ENCODE measurements at regions not wholly inside any gene's neighbourhood (a gene's known extent, or its start where the extent isn't known, plus 50 kb on each side); places are given as distances from the start of the nearest gene placed in this dataset.

DNA sequence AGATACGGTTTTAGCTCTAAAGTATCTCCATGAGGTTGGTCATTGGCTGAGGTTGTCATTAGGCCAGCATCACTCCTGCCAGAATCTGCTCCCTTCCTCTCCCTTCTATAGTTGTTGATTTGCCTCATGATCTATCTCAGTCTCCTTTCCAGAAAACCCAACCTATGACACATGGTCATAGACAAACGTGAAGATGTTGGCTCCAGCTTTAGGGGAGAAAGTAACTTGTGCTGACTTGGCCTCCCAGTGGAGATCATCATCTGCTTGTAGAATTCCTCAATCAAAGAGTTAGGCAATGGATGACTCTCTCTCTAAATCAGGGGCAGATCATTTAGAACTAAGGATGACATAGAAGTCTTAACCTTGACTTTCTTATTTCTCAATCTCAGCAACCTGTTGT, 894.4 kb downstream of the TTLL7 start:
- Histone ChIP-seq H2AFZ (ENCODE audit: insufficient read depth, low read length, poor library complexity) (no peak overlapping the region), H3K4me1 (ENCODE audit: control insufficient read depth in 1 of 2, insufficient read depth in 2 of 2, low read length in 2 of 2) (peaks cover 0 to 5% of the 10 kb centered on the region in 2 experiments), H2AK5ac (ENCODE audit: low read length) (no peak overlapping the region), H3K14ac (ENCODE audit: low read length) (no peak overlapping the region), H2BK5ac (ENCODE audit: low read depth, low read length, poor library complexity) (no peak overlapping the region), H3K9me3 (ENCODE audit: insufficient read depth, low read depth, low read length) (no peaks in the 10 kb centered on the region), H3K36me3 (ENCODE audit: control insufficient read depth in 1 of 2, insufficient read depth in 2 of 2, low read length in 2 of 2) (no peaks in the 10 kb centered on the region), H3K27me3 (ENCODE audit: insufficient read depth, low read length) (no peaks in the 10 kb centered on the region), H3K23ac (ENCODE audit: low read length) (no peak overlapping the region), H2BK120ac (ENCODE audit: insufficient read depth, low read length, poor library complexity) (no peak overlapping the region), H3K4ac (ENCODE audit: low read depth, low read length) (no peak overlapping the region), H3K79me2 (ENCODE audit: control insufficient read depth, insufficient read depth, low read length, poor library complexity) (no peaks in the 10 kb centered on the region), H4K12ac (ENCODE audit: low read depth, low read length) (no peak overlapping the region), H4K8ac (ENCODE audit: low read depth, low read length) (no peak overlapping the region), H4K91ac (ENCODE audit: low read depth, low read length) (no peak overlapping the region), H3K79me1 (ENCODE audit: low read length) (peaks cover 11% of the 10 kb centered on the region), H3K4me2 (ENCODE audit: low read length) (no peak overlapping the region), H3K9ac (ENCODE audit: low read length) (no peak overlapping the region), H3K18ac (ENCODE audit: low read length) (no peak overlapping the region), H3K4me3 (ENCODE audit: low read depth, low read length) (no peak overlapping the region), H2BK12ac (ENCODE audit: low read length) (no peak overlapping the region), H3K27ac (ENCODE audit: low read depth, low read length) (no peak overlapping the region)
- no peak for DNase-seq
- no CpG with 5 or more reads among the region's 2 CpGs for WGBS (ENCODE audit: extremely low coverage, insufficient coverage, insufficient read length)

GRCh38 chr1:83103341-83103740, 895.6 kb downstream of the TTLL7 start:
- Histone ChIP-seq H3K18ac (ENCODE audit: low read length) (no peak overlapping the region), H2BK5ac (ENCODE audit: low read depth, low read length, poor library complexity) (peak overlapping the region; percentile 16), H3K4me1 (ENCODE audit: control insufficient read depth in 1 of 2, insufficient read depth in 2 of 2, low read length in 2 of 2) (peaks cover 0 to 5% of the 10 kb centered on the region in 2 experiments), H3K27me3 (ENCODE audit: insufficient read depth, low read length) (no peaks in the 10 kb centered on the region), H2BK12ac (ENCODE audit: low read length) (no peak overlapping the region), H3K4me3 (ENCODE audit: low read depth, low read length) (no peak overlapping the region), H4K91ac (ENCODE audit: low read depth, low read length) (no peak overlapping the region), H3K79me2 (ENCODE audit: control insufficient read depth, insufficient read depth, low read length, poor library complexity) (no peaks in the 10 kb centered on the region), H4K8ac (ENCODE audit: low read depth, low read length) (no peak overlapping the region), H3K36me3 (ENCODE audit: control insufficient read depth in 1 of 2, insufficient read depth in 2 of 2, low read length in 2 of 2) (no peaks in the 10 kb centered on the region), H2BK120ac (ENCODE audit: insufficient read depth, low read length, poor library complexity) (peak overlapping the region; percentile 47), H3K9me3 (ENCODE audit: insufficient read depth, low read depth, low read length) (no peaks in the 10 kb centered on the region), H2AFZ (ENCODE audit: insufficient read depth, low read length, poor library complexity) (no peak overlapping the region), H2AK5ac (ENCODE audit: low read length) (no peak overlapping the region), H3K4ac (ENCODE audit: low read depth, low read length) (no peak overlapping the region), H3K4me2 (ENCODE audit: low read length) (no peak overlapping the region), H3K79me1 (ENCODE audit: low read length) (peaks cover 12% of the 10 kb centered on the region), H3K27ac (ENCODE audit: low read depth, low read length) (peak overlapping the region; percentile 70), H3K9ac (ENCODE audit: low read length) (no peak overlapping the region), H4K12ac (ENCODE audit: low read depth, low read length) (no peak overlapping the region), H3K23ac (ENCODE audit: low read length) (no peak overlapping the region), H3K14ac (ENCODE audit: low read length) (no peak overlapping the region)
- DNase-seq, result peak in 1 of 2 donors; percentile 32
- WGBS (ENCODE audit: extremely low coverage, insufficient coverage, insufficient read length), result no CpG with 5 or more reads among the region's 2 CpGs

DNA sequence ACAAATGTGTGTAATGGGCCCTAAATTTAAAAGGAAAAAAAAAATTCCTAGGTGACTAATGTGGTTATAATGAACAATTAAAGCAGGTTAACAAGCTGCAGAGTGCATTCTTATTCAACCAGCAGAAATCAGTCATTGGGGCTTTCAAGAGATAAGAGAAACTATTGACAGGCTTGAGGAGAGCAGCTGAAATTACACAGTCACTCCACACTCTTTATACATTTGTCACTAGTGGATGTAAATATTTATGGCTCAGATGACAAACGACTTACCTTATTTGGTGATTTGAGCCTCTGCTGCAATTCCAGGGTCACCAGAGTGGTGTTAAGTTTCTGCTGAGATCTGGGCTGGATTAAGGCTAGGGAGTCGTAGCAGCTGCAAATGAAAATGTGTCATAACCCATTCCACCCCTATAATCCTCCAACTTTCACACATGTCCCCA, 896.3 kb downstream of the TTLL7 start:
- no peak overlapping the region for H3K4ac ChIP-seq (ENCODE audit: low read depth, low read length)
- H2BK120ac ChIP-seq (ENCODE audit: insufficient read depth, low read length, poor library complexity), result no peak overlapping the region
- H2BK5ac ChIP-seq (ENCODE audit: low read depth, low read length, poor library complexity), result no peak overlapping the region
- H3K4me2 ChIP-seq (ENCODE audit: low read length), result no peak overlapping the region
- no peak overlapping the region for H3K4me3 ChIP-seq (ENCODE audit: low read depth, low read length)
- H3K4me1 ChIP-seq (ENCODE audit: control insufficient read depth in 1 of 2, insufficient read depth in 2 of 2, low read length in 2 of 2), result peaks cover 0 to 5% of the 10 kb centered on the region in 2 experiments
- H4K91ac ChIP-seq (ENCODE audit: low read depth, low read length), result no peak overlapping the region
- WGBS (ENCODE audit: extremely low coverage, insufficient coverage, insufficient read length), result no CpG with 5 or more reads among the region's 2 CpGs
- DNase-seq, result peak; percentile 53 to 71
- H3K79me2 ChIP-seq (ENCODE audit: control insufficient read depth, insufficient read depth, low read length, poor library complexity), result no peaks in the 10 kb centered on the region
- peaks cover 13% of the 10 kb centered on the region for H3K79me1 ChIP-seq (ENCODE audit: low read length)
- H2BK12ac ChIP-seq (ENCODE audit: low read length), result no peak overlapping the region
- H2AK5ac ChIP-seq (ENCODE audit: low read length), result no peak overlapping the region
- no peak overlapping the region for H3K9ac ChIP-seq (ENCODE audit: low read length)
- H3K27ac ChIP-seq (ENCODE audit: low read depth, low read length), result peak overlapping the region; percentile 70
- no peaks in the 10 kb centered on the region for H3K9me3 ChIP-seq (ENCODE audit: insufficient read depth, low read depth, low read length)
- no peak overlapping the region for H3K23ac ChIP-seq (ENCODE audit: low read length)
- H3K18ac ChIP-seq (ENCODE audit: low read length), result no peak overlapping the region
- H2AFZ ChIP-seq (ENCODE audit: insufficient read depth, low read length, poor library complexity), result no peak overlapping the region
- H3K36me3 ChIP-seq (ENCODE audit: control insufficient read depth in 1 of 2, insufficient read depth in 2 of 2, low read length in 2 of 2), result no peaks in the 10 kb centered on the region
- no peak overlapping the region for H4K8ac ChIP-seq (ENCODE audit: low read depth, low read length)
- H3K14ac ChIP-seq (ENCODE audit: low read length), result no peak overlapping the region
- H4K12ac ChIP-seq (ENCODE audit: low read depth, low read length), result no peak overlapping the region
- H3K27me3 ChIP-seq (ENCODE audit: insufficient read depth, low read length), result no peaks in the 10 kb centered on the region

GRCh38 chr1:83101406-83101805, 897.5 kb downstream of the TTLL7 start:
- WGBS (ENCODE audit: extremely low coverage, insufficient coverage, insufficient read length), result 100% methylated on average over 1 of the region's 4 CpGs
- Histone ChIP-seq H3K4me1 (ENCODE audit: control insufficient read depth in 1 of 2, insufficient read depth in 2 of 2, low read length in 2 of 2) (peaks cover 0 to 5% of the 10 kb centered on the region in 2 experiments), H3K14ac (ENCODE audit: low read length) (no peak overlapping the region), H4K91ac (ENCODE audit: low read depth, low read length) (no peak overlapping the region), H3K4ac (ENCODE audit: low read depth, low read length) (no peak overlapping the region), H4K8ac (ENCODE audit: low read depth, low read length) (no peak overlapping the region), H2BK12ac (ENCODE audit: low read length) (no peak overlapping the region), H3K9ac (ENCODE audit: low read length) (no peak overlapping the region), H3K4me2 (ENCODE audit: low read length) (no peak overlapping the region), H2BK5ac (ENCODE audit: low read depth, low read length, poor library complexity) (no peak overlapping the region), H3K4me3 (ENCODE audit: low read depth, low read length) (no peak overlapping the region), H2BK120ac (ENCODE audit: insufficient read depth, low read length, poor library complexity) (no peak overlapping the region), H3K27ac (ENCODE audit: low read depth, low read length) (peak overlapping the region; percentile 58), H3K18ac (ENCODE audit: low read length) (no peak overlapping the region), H3K79me1 (ENCODE audit: low read length) (peaks cover 13% of the 10 kb centered on the region), H3K23ac (ENCODE audit: low read length) (no peak overlapping the region), H3K36me3 (ENCODE audit: control insufficient read depth in 1 of 2, insufficient read depth in 2 of 2, low read length in 2 of 2) (no peaks in the 10 kb centered on the region), H3K9me3 (ENCODE audit: insufficient read depth, low read depth, low read length) (no peaks in the 10 kb centered on the region), H3K27me3 (ENCODE audit: insufficient read depth, low read length) (no peaks in the 10 kb centered on the region), H2AFZ (ENCODE audit: insufficient read depth, low read length, poor library complexity) (no peak overlapping the region), H3K79me2 (ENCODE audit: control insufficient read depth, insufficient read depth, low read length, poor library complexity) (no peaks in the 10 kb centered on the region), H4K12ac (ENCODE audit: low read depth, low read length) (no peak overlapping the region), H2AK5ac (ENCODE audit: low read length) (no peak overlapping the region)
- DNase-seq, result peak in 1 of 2 donors; percentile 33
